H1 (cell line): ENCODE measurements at regions not wholly inside any gene's neighbourhood (a gene's known extent, or its start where the extent isn't known, plus 50 kb on each side); places are given as distances from the start of the nearest gene placed in this dataset.
A peak's percentile ranks its signal among the peaks of the same experiment; 100 is the strongest.

Experiments used
- CTCF ChIA-PET: fragments of 300-600 bp; sonication (Branson Sonifier 250); formaldehyde crosslinking; loops from one replicate; lab custom pipeline; 2021; ENCODE audit not compliant: partially characterized antibody; lab: Charles Lee
- POLR2A ChIA-PET: fragments of 300-600 bp; sonication (Branson Sonifier 250); formaldehyde crosslinking; loops from one replicate; lab custom pipeline; 2021; ENCODE audit warnings: inconsistent platforms; ENCODE audit not compliant: partially characterized antibody; lab: Charles Lee
- DNase-seq, 2 experiments: peaks; one replicate each; pipeline versions ENCODE4 v3.0.0 to v3.0.0-alpha.2; 2010 to 2022; ENCODE audit warnings: low spot score in 2 of 2, low read depth in 1 of 2, mixed read lengths in 1 of 2
- FAIRE-seq: peaks from 2 replicates; lab custom pipeline; 2011; peaks lifted over from hg19 to GRCh38; lab: Jason Lieb, UNC
- H2AFZ ChIP-seq: 2 replicates; pipeline ENCODE4 v1.8.1; 2012; ENCODE audit warnings: low read length, inconsistent platforms
- H2AK5ac ChIP-seq: 2 replicates; pipeline ENCODE4 v1.6.1; 2013; ENCODE audit warnings: low read depth, low read length
- H2BK120ac ChIP-seq: replicated peaks from 2 replicates; pipeline ENCODE3; 2013; ENCODE audit warnings: low read depth, low read length, inconsistent platforms
- H2BK12ac ChIP-seq: 2 replicates; pipeline ENCODE4 v1.6.1; 2013; ENCODE audit warnings: low read depth, low read length
- H2BK15ac ChIP-seq: 2 replicates; pipeline ENCODE4 v1.6.1; 2013; ENCODE audit warnings: low read length
- H2BK20ac ChIP-seq: 2 replicates; pipeline ENCODE4 v1.6.1; 2013; ENCODE audit warnings: low read length
- H2BK5ac ChIP-seq: 2 replicates; pipeline ENCODE4 v1.6.1; 2013; ENCODE audit warnings: low read depth, low read length
- H3K14ac ChIP-seq: 2 replicates; pipeline ENCODE4 v1.6.1; 2013; ENCODE audit warnings: inconsistent platforms; ENCODE audit not compliant: insufficient read length
- H3K18ac ChIP-seq: 2 replicates; pipeline ENCODE4 v1.6.1; 2013; ENCODE audit warnings: low read length; ENCODE audit errors: extremely low read depth
- H3K23ac ChIP-seq: 2 replicates; pipeline ENCODE4 v1.6.1; 2013; ENCODE audit warnings: inconsistent platforms; ENCODE audit not compliant: insufficient read length
- H3K23me2 ChIP-seq: 2 replicates; pipeline ENCODE4 v1.6.1; 2013; ENCODE audit warnings: low read depth, low read length
- H3K27ac ChIP-seq: 2 replicates; pipeline ENCODE4 v1.6.1; 2011; ENCODE audit warnings: low read depth, low read length, inconsistent platforms
- H3K27me3 ChIP-seq, 4 experiments: replicated peaks in 1 of 4; 1 replicate in 1 of 4; 2 replicates in 3 of 4; pipeline versions ENCODE4 v1.6.1 to v1.8.1; 2011 to 2013; ENCODE audit warnings: low read length in 3 of 4, mild to moderate bottlenecking in 3 of 4, inconsistent platforms in 2 of 4, mixed read lengths in 2 of 4, moderate library complexity in 1 of 4; ENCODE audit not compliant: control insufficient read depth in 3 of 4, insufficient read depth in 3 of 4; ENCODE audit errors: extremely low read depth in 1 of 4
- H3K36me3 ChIP-seq, 4 experiments: 2 replicates each; pipeline versions ENCODE4 v1.6.1 to v1.8.1; 2011 to 2013; ENCODE audit warnings: mild to moderate bottlenecking in 4 of 4, low read length in 3 of 4, moderate library complexity in 2 of 4, control low read depth in 1 of 4, inconsistent platforms in 1 of 4; ENCODE audit not compliant: insufficient read depth in 4 of 4, control insufficient read depth in 2 of 4
- H3K4ac ChIP-seq: replicated peaks from 2 replicates; pipeline ENCODE3; 2013; ENCODE audit warnings: low read length, low read depth, mixed read lengths, inconsistent platforms; ENCODE audit not compliant: insufficient read length
- H3K4me1 ChIP-seq, 4 experiments: replicated peaks in 1 of 4; 1 replicate in 1 of 4; 2 replicates in 3 of 4; pipeline versions ENCODE4 v1.6.1 to v1.8.1; 2011 to 2013; ENCODE audit warnings: low read length in 3 of 4, inconsistent platforms in 2 of 4, mixed read lengths in 1 of 4; ENCODE audit not compliant: insufficient read depth in 4 of 4, control insufficient read depth in 3 of 4
- H3K4me2 ChIP-seq, 2 experiments: 2 replicates each; pipeline versions ENCODE4 v1.6.1 to v1.8.1; 2011 to 2013; ENCODE audit warnings: low read depth in 2 of 2, low read length in 2 of 2, control low read depth in 1 of 2, inconsistent platforms in 1 of 2, mild to moderate bottlenecking in 1 of 2; ENCODE audit not compliant: insufficient read depth in 1 of 2
- H3K4me3 ChIP-seq, 4 experiments: fragments of 200-600, 300-600 bp in 1 of 4; sonication (generic), shearing (Covaris generic), sonication (Bioruptor Twin) in 1 of 4; 2 replicates each; pipeline versions ENCODE4 v1.5.1 to v1.8.1; 2011 to 2016; ENCODE audit warnings: low read length in 4 of 4, low read depth in 3 of 4, control low read depth in 2 of 4, inconsistent platforms in 2 of 4, mild to moderate bottlenecking in 2 of 4, mixed read lengths in 1 of 4, moderate library complexity in 1 of 4; ENCODE audit not compliant: insufficient read depth in 2 of 4; ENCODE audit errors: extremely low read depth in 1 of 4
- H3K56ac ChIP-seq: replicated peaks from 2 replicates; pipeline ENCODE3; 2013; ENCODE audit warnings: low read depth, mild to moderate bottlenecking, mixed read lengths, low read length, inconsistent platforms; ENCODE audit not compliant: insufficient read length
- H3K79me1 ChIP-seq: 2 replicates; pipeline ENCODE4 v1.6.1; 2013; ENCODE audit warnings: low read depth, low read length, control low read depth
- H3K79me2 ChIP-seq, 2 experiments: 2 replicates each; pipeline versions ENCODE4 v1.6.1 to v1.8.1; 2012 to 2013; ENCODE audit warnings: low read length in 2 of 2, mild to moderate bottlenecking in 2 of 2, inconsistent platforms in 1 of 2; ENCODE audit not compliant: insufficient read depth in 2 of 2, control insufficient read depth in 1 of 2
- H3K9ac ChIP-seq, 4 experiments: replicated peaks in 1 of 4; 1 replicate in 1 of 4; 2 replicates in 3 of 4; pipeline versions ENCODE4 v1.6.1 to v1.8.1; 2011 to 2013; ENCODE audit warnings: low read depth in 3 of 4, low read length in 3 of 4, control low read depth in 2 of 4, mild to moderate bottlenecking in 2 of 4, moderate library complexity in 2 of 4, inconsistent platforms in 1 of 4; ENCODE audit errors: extremely low read depth in 1 of 4
- H3K9me3 ChIP-seq, 2 experiments: 2 replicates each; pipeline versions ENCODE4 v1.6.1 to v1.8.1; 2012 to 2013; ENCODE audit warnings: mild to moderate bottlenecking in 2 of 2, moderate library complexity in 2 of 2, control low read depth in 1 of 2, inconsistent platforms in 1 of 2, low read depth in 1 of 2, low read length in 1 of 2, mixed read lengths in 1 of 2; ENCODE audit not compliant: insufficient read depth in 2 of 2
- H4K20me1 ChIP-seq, 2 experiments: replicated peaks in 1 of 2; 2 replicates each; pipeline versions ENCODE3 to v1.8.1; 2011 to 2013; ENCODE audit warnings: inconsistent platforms in 2 of 2, low read length in 2 of 2, mild to moderate bottlenecking in 1 of 2; ENCODE audit not compliant: insufficient read depth in 2 of 2, control insufficient read depth in 1 of 2
- H4K5ac ChIP-seq: 2 replicates; pipeline ENCODE4 v1.6.1; 2013; ENCODE audit warnings: low read length, low read depth, mixed read lengths, inconsistent platforms; ENCODE audit not compliant: insufficient read length
- H4K8ac ChIP-seq: 2 replicates; pipeline ENCODE4 v1.8.0; 2013; ENCODE audit warnings: mild to moderate bottlenecking, moderate library complexity, low read length, inconsistent platforms; ENCODE audit not compliant: insufficient read depth; ENCODE audit errors: extremely low read depth
- H4K91ac ChIP-seq: replicated peaks from 2 replicates; pipeline ENCODE3; 2013; ENCODE audit warnings: low read length, mixed read lengths, inconsistent platforms; ENCODE audit not compliant: insufficient read length
- BRCA1 ChIP-seq: IDR thresholded peaks from 2 replicates; pipeline ENCODE4 v1.6.1; 2012; ENCODE audit warnings: low read depth, low read length, improper control_type of control experiment
- RAD21 ChIP-seq, 2 experiments: IDR thresholded peaks in 1 of 2; conservative IDR thresholded peaks in 1 of 2; 2 replicates each; pipeline ENCODE4 v1.6.1; 2011; ENCODE audit warnings: low read depth in 2 of 2, low read length in 2 of 2, improper control_type of control experiment in 1 of 2, inconsistent platforms in 1 of 2, mild to moderate bottlenecking in 1 of 2, moderate library complexity in 1 of 2
- WGBS, 2 experiments: shearing (Covaris generic) in 1 of 2; methylation state at CpG; one replicate each; pipeline versions ENCODE4 v1.1.6 to v1.1.7; 2013 to 2015; ENCODE audit warnings: low lambda C conversion rate in 2 of 2, mixed read lengths in 2 of 2, inconsistent platforms in 1 of 2, low coverage in 1 of 2, missing lambda C conversion rate in 1 of 2; ENCODE audit not compliant: insufficient replicate concordance in 2 of 2, insufficient coverage in 1 of 2, insufficient read length in 1 of 2; ENCODE audit errors: extremely low coverage in 1 of 2, missing lambda C conversion rate in 1 of 2; 5-methylcytosine and 5-hydroxymethylcytosine counted together
- TF ChIP-seq, protein P1 (sequence below), 3 experiments: IDR thresholded peaks; 1 replicate in 2 of 3; 2 replicates in 1 of 3; pipeline versions ENCODE4 v1.5.1 to v1.6.1; 2011; ENCODE audit warnings: low read length in 3 of 3, mild to moderate bottlenecking in 3 of 3, inconsistent platforms in 2 of 3, low read depth in 1 of 3, moderate library complexity in 1 of 3; ENCODE audit not compliant: insufficient read depth in 1 of 3; ENCODE audit errors: control extremely low read depth in 1 of 3

DNA sequence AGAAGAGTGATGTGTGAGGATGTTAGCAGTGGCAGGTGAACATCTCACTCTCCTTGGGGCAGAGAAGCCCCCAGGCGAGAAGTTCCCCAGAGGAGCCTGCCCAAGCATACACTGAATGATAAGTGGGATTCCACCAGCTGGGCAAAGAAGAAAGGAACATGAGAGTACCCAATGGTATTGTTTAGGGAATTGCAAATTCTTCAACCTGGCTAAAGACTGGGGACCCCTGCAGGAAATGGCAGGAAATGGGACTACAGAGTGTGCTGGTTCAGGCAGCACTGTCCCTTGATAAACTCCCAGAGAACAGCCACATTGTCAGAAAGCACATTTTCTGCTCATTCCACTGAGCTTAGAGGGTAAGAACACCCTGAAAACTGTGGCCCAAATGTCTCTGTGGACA is 121.3 kb downstream of the RPS29 start:
- Histone ChIP-seq H3K23me2 (no peaks in the 10 kb centered on the region), H4K91ac (peak overlapping the region; percentile 76), H3K9ac (no peak overlapping the region), H3K14ac (no peak overlapping the region), H3K79me1 (no peaks in the 10 kb centered on the region), H3K23ac (no peak overlapping the region), H4K20me1 (no peaks in the 10 kb centered on the region), H2BK5ac (peak overlapping the region; percentile 26; the same call in 1 of the 2 replicates), H3K56ac (no peak overlapping the region), H2BK120ac (no peak overlapping the region), H2AK5ac (no peak overlapping the region), H3K4me1 (peaks cover 0 to 7% (median 5%) of the 10 kb centered on the region in 4 experiments; a peak in 4 of 7 replicates), H2AFZ (peak overlapping the region; percentile 100), H4K8ac (no peak overlapping the region), H3K36me3 (no peaks in the 10 kb centered on the region), H3K18ac (0 out of 2 replicates have a peak overlapping the region, but pooled peaks have one; percentile 19), H2BK12ac (no peak overlapping the region; the same call in 1 of the 2 replicates), H4K5ac (no peak overlapping the region), H3K79me2 (no peaks in the 10 kb centered on the region), H2BK20ac (peak overlapping the region; percentile 11; the same call in 1 of the 2 replicates), H3K4me3 (no peak overlapping the region), H3K4me2 (no peak overlapping the region), H2BK15ac (no peak overlapping the region), H3K9me3 (peaks cover 0 to 2% of the 10 kb centered on the region in 2 experiments; a peak in 1 of 4 replicates), H3K4ac (no peak overlapping the region), H3K27ac (no peak overlapping the region), H3K27me3 (no peaks in the 10 kb centered on the region)
- 83% methylated on average over 1 of the region's 1 CpG; no CpG with 5 or more reads in 1 of the 2 experiments for WGBS, 2 experiments
- TF ChIP-seq, protein P1, sequence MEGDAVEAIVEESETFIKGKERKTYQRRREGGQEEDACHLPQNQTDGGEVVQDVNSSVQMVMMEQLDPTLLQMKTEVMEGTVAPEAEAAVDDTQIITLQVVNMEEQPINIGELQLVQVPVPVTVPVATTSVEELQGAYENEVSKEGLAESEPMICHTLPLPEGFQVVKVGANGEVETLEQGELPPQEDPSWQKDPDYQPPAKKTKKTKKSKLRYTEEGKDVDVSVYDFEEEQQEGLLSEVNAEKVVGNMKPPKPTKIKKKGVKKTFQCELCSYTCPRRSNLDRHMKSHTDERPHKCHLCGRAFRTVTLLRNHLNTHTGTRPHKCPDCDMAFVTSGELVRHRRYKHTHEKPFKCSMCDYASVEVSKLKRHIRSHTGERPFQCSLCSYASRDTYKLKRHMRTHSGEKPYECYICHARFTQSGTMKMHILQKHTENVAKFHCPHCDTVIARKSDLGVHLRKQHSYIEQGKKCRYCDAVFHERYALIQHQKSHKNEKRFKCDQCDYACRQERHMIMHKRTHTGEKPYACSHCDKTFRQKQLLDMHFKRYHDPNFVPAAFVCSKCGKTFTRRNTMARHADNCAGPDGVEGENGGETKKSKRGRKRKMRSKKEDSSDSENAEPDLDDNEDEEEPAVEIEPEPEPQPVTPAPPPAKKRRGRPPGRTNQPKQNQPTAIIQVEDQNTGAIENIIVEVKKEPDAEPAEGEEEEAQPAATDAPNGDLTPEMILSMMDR (IDR thresholded peaks at IDR 0.05; ENCODE audit: control extremely low read depth in 1 of 3, insufficient read depth in 1 of 3, low read depth in 1 of 3, low read length in 3 of 3): peak; percentile 53 to 68 (median 54); a peak in 3 of 4 replicates
- TF ChIP-seq RAD21 (IDR thresholded peaks at IDR 0.05 in 1 of 2, conservative IDR thresholded peaks at IDR 0.05 in 1 of 2; ENCODE audit: low read depth in 2 of 2, low read length in 2 of 2) (peak; percentile 34 to 49; a peak in 2 of 4 replicates), BRCA1 (no peak)
- POLR2A ChIA-PET: no interaction called here
- FAIRE-seq (no peak), DNase-seq (peak; percentile 25 to 58)
- CTCF ChIA-PET: interaction anchor here (0.6 to 7.3 kb wide), 13 partner anchors 9 to 1547 kb away, joined by 3 to 37 read pairs (median 3); no protein-coding TSS in a partner anchor
